GM19463 (cell line): ENCODE measurements at regions not wholly inside any gene's neighbourhood (a gene's known extent, or its start where the extent isn't known, plus 50 kb on each side); places are given as distances from the start of the nearest gene placed in this dataset.

Experiments
- ATAC-seq: cut with Tn5 transposase; IDR thresholded peaks from one replicate; pipeline ENCODE4 v1.9.1; 2021; ENCODE audit warnings: mild to moderate bottlenecking, moderate library complexity; ENCODE audit not compliant: unreplicated experiment

- no peak for ATAC-seq
Observed at GRCh38 chr9:82208741-82209450, 220.3 kb downstream of the SPATA31D1 start.

- ATAC-seq: no peak
Observed at GRCh38 chr9:82209797-82210470, 221.4 kb downstream of the SPATA31D1 start.

- ATAC-seq: no peak
Observed at GRCh38 chr9:82212885-82213284, 224.3 kb downstream of the SPATA31D1 start.

- ATAC-seq: no peak
Observed at GRCh38 chr9:82216435-82216834, 227.9 kb downstream of the SPATA31D1 start.

- ATAC-seq: no peak
Observed at GRCh38 chr9:82223442-82223841, 234.9 kb downstream of the SPATA31D1 start.

GRCh38 chr9:82231411-82231810 is 242.8 kb downstream of the SPATA31D1 start:
- ATAC-seq: no peak

GRCh38 chr9:82234160-82234943 is 245.8 kb downstream of the SPATA31D1 start:
- ATAC-seq: no peak

GRCh38 chr9:82242285-82242963 is 253.9 kb downstream of the SPATA31D1 start:
- no peak for ATAC-seq

- no peak for ATAC-seq
Observed at GRCh38 chr9:82247318-82247717, 258.7 kb downstream of the SPATA31D1 start.

GRCh38 chr9:82252116-82252515 is 263.5 kb downstream of the SPATA31D1 start:
- ATAC-seq: no peak

- no peak for ATAC-seq
Observed at GRCh38 chr9:82254646-82255367, 266.2 kb downstream of the SPATA31D1 start.

- ATAC-seq: no peak
Observed at GRCh38 chr9:82255481-82256176, 267.1 kb downstream of the SPATA31D1 start.

GRCh38 chr9:82260691-82261090 is 272.1 kb downstream of the SPATA31D1 start:
- no peak for ATAC-seq

- no peak for ATAC-seq
Observed at GRCh38 chr9:82263619-82264018, 275.0 kb downstream of the SPATA31D1 start.

GRCh38 chr9:82271106-82271561 is 282.6 kb downstream of the SPATA31D1 start:
- ATAC-seq: no peak

GRCh38 chr9:82273121-82273520 is 284.5 kb downstream of the SPATA31D1 start:
- ATAC-seq: no peak

GRCh38 chr9:82275258-82275927 is 286.8 kb downstream of the SPATA31D1 start:
- ATAC-seq: no peak

- no peak for ATAC-seq
Observed at GRCh38 chr9:82281066-82281465, 292.5 kb downstream of the SPATA31D1 start.

GRCh38 chr9:82284758-82285157 is 296.2 kb downstream of the SPATA31D1 start:
- no peak for ATAC-seq
